H1 (cell line): ENCODE measurements at regions not wholly inside any gene's neighbourhood (a gene's known extent, or its start where the extent isn't known, plus 50 kb on each side); places are given as distances from the start of the nearest gene placed in this dataset.

ENCODE experiments used
- CHD7 ChIP-seq: fragments of 300-600 bp; sonication (generic); IDR thresholded peaks from 2 replicates; pipeline ENCODE4 v1.7.1; 2012; ENCODE audit warnings: low read length, moderate library complexity, mild to moderate bottlenecking, inconsistent platforms; ENCODE audit not compliant: insufficient replicate concordance
- EGR1 ChIP-seq: IDR thresholded peaks from 2 replicates; pipeline ENCODE4 v1.6.1; 2011; ENCODE audit warnings: low read depth, low read length, borderline replicate concordance
- EZH2 ChIP-seq: fragments of 200-600 bp; sonication (generic); IDR thresholded peaks from 2 replicates; pipeline ENCODE4 v1.7.1; 2012; ENCODE audit warnings: low read depth, mild to moderate bottlenecking, moderate library complexity, low read length, inconsistent platforms; ENCODE audit not compliant: severe bottlenecking
- FOSL1 ChIP-seq: IDR thresholded peaks from 2 replicates; pipeline ENCODE4 v1.6.1; 2011; ENCODE audit warnings: mild to moderate bottlenecking, low read depth, low read length, moderate library complexity; ENCODE audit not compliant: insufficient read depth
- GTF2F1 ChIP-seq: IDR thresholded peaks from 2 replicates; pipeline ENCODE4 v1.6.1; 2012; ENCODE audit warnings: low read depth, low read length, improper control_type of control experiment, borderline replicate concordance
- KDM4A ChIP-seq: IDR thresholded peaks from one replicate; pipeline ENCODE4 v1.7.1; 2012; ENCODE audit warnings: low read depth, mild to moderate bottlenecking, moderate library complexity, low read length, inconsistent platforms; ENCODE audit not compliant: severe bottlenecking
- NANOG ChIP-seq: IDR thresholded peaks from 2 replicates; pipeline ENCODE4 v1.6.1; 2011; ENCODE audit warnings: low read length, low read depth, mild to moderate bottlenecking, inconsistent platforms; ENCODE audit not compliant: insufficient read depth, poor library complexity, severe bottlenecking
- RFX5 ChIP-seq: IDR thresholded peaks from 2 replicates; pipeline ENCODE4 v1.6.1; 2011; ENCODE audit warnings: low read depth, low read length, improper control_type of control experiment, borderline replicate concordance
- SIX5 ChIP-seq: IDR thresholded peaks from 2 replicates; pipeline ENCODE4 v1.6.1; 2011; ENCODE audit warnings: mild to moderate bottlenecking, low read depth, low read length
- SRF ChIP-seq: IDR thresholded peaks from 2 replicates; pipeline ENCODE4 v1.6.1; 2011; ENCODE audit warnings: mild to moderate bottlenecking, low read depth, low read length, moderate library complexity
- SUZ12 ChIP-seq: fragments of 200-600 bp; sonication (generic); IDR thresholded peaks from 2 replicates; pipeline ENCODE4 v1.6.1; 2012; ENCODE audit warnings: mild to moderate bottlenecking, inconsistent platforms, low read length, moderate library complexity, mixed read lengths
- TAF7 ChIP-seq: optimal IDR thresholded peaks from 2 replicates; pipeline ENCODE3; 2011; ENCODE audit warnings: low read depth, mild to moderate bottlenecking, inconsistent platforms, low read length, moderate library complexity, borderline replicate concordance
- YY1 ChIP-seq: IDR thresholded peaks from 2 replicates; pipeline ENCODE4 v1.6.1; 2011; ENCODE audit warnings: low read depth, mild to moderate bottlenecking, low read length

- TF ChIP-seq CHD7 (no peak), RFX5 (no peak), YY1 (no peak), FOSL1 (no peak), EGR1 (no peak), GTF2F1 (no peak), EZH2 (no peak), SIX5 (no peak), SRF (no peak), TAF7 (no peak), KDM4A (no peak), NANOG (no peak), SUZ12 (no peak)
These were observed 490.1 kb upstream of the MPDZ start (continued) for GRCh38 chr9:13769641-13770040.
